ENCODE measurements at regions not wholly inside any gene's neighbourhood (a gene's known extent, or its start where the extent isn't known, plus 50 kb on each side); places are given as distances from the start of the nearest gene placed in this dataset.

GRCh38 chr2:180144338-180144813, 137.3 kb upstream of the CWC22 start:
- no peak for DNase-seq (ENCODE audit: low read depth)
- no peak overlapping the region for H3K4me3 ChIP-seq (ENCODE audit: low read depth, low read length)
- TF ChIP-seq CTCF (conservative IDR thresholded peaks at IDR 0.05; ENCODE audit: low read depth, low read length) = no peak

GRCh38 chr2:180143633-180144337, 136.7 kb upstream of the CWC22 start:
- TF ChIP-seq CTCF (conservative IDR thresholded peaks at IDR 0.05; ENCODE audit: low read depth, low read length) = no peak
- H3K4me3 ChIP-seq (ENCODE audit: low read depth, low read length) = no peak overlapping the region
- DNase-seq (ENCODE audit: low read depth) = no peak

- no peak for DNase-seq (ENCODE audit: low read depth)
- H3K4me3 ChIP-seq (ENCODE audit: low read depth, low read length) = no peak overlapping the region
- no peak for TF ChIP-seq CTCF (conservative IDR thresholded peaks at IDR 0.05; ENCODE audit: low read depth, low read length)
Observed at GRCh38 chr2:180141600-180141999, 134.5 kb upstream of the CWC22 start.

GRCh38 chr2:180133736-180134135, 126.6 kb upstream of the CWC22 start:
- H3K4me3 ChIP-seq (ENCODE audit: low read depth, low read length) = no peak overlapping the region
- no peak for TF ChIP-seq CTCF (conservative IDR thresholded peaks at IDR 0.05; ENCODE audit: low read depth, low read length)
- no peak for DNase-seq (ENCODE audit: low read depth)

- DNase-seq (ENCODE audit: low read depth) = no peak
- no peak for TF ChIP-seq CTCF (conservative IDR thresholded peaks at IDR 0.05; ENCODE audit: low read depth, low read length)
- no peak overlapping the region for H3K4me3 ChIP-seq (ENCODE audit: low read depth, low read length)
Observed at GRCh38 chr2:180130403-180130802, 123.3 kb upstream of the CWC22 start.

GRCh38 chr2:180128861-180129260, 121.8 kb upstream of the CWC22 start:
- H3K4me3 ChIP-seq (ENCODE audit: low read depth, low read length) = no peak overlapping the region
- TF ChIP-seq CTCF (conservative IDR thresholded peaks at IDR 0.05; ENCODE audit: low read depth, low read length) = no peak
- no peak for DNase-seq (ENCODE audit: low read depth)
